ENCODE measurements at regions not wholly inside any gene's neighbourhood (a gene's known extent, or its start where the extent isn't known, plus 50 kb on each side); places are given as distances from the start of the nearest gene placed in this dataset.

DNA sequence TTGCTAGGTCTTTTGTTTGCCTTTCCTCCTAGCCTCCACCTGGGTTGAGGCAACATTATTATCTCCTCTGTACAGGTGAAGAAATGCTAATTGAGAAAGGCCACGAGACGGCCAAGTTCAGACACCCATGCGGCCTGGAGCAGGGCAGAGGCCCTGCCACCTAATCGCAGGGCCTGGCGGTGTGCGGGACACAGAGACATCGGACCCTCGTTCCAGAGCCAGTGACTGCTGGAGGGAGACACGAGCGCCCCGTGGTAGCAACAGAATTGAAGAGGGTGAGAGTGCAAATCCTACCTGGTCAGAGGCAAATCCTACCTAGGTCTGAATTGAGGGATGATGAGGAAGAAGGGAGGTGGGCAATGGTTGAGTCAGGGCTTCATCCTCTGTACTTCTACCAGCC lies 113.8 kb upstream of the MEF2A start:
- TF ChIP-seq, protein P1, sequence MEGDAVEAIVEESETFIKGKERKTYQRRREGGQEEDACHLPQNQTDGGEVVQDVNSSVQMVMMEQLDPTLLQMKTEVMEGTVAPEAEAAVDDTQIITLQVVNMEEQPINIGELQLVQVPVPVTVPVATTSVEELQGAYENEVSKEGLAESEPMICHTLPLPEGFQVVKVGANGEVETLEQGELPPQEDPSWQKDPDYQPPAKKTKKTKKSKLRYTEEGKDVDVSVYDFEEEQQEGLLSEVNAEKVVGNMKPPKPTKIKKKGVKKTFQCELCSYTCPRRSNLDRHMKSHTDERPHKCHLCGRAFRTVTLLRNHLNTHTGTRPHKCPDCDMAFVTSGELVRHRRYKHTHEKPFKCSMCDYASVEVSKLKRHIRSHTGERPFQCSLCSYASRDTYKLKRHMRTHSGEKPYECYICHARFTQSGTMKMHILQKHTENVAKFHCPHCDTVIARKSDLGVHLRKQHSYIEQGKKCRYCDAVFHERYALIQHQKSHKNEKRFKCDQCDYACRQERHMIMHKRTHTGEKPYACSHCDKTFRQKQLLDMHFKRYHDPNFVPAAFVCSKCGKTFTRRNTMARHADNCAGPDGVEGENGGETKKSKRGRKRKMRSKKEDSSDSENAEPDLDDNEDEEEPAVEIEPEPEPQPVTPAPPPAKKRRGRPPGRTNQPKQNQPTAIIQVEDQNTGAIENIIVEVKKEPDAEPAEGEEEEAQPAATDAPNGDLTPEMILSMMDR (conservative IDR thresholded peaks at IDR 0.05 in 1 of 2, IDR thresholded peaks at IDR 0.05 in 1 of 2; ENCODE audit: low read depth in 1 of 2, low read length in 2 of 2) = no peak
- no peak for TF ChIP-seq EZH2 (IDR thresholded peaks at IDR 0.05; ENCODE audit: low read length, missing control alignments)

Data from fibroblast of lung (primary cell).